ACHN (cell line): ENCODE measurements at regions not wholly inside any gene's neighbourhood (a gene's known extent, or its start where the extent isn't known, plus 50 kb on each side); places are given as distances from the start of the nearest gene placed in this dataset.
"Not testable (repeated sequence)": the region's sequence is repeated elsewhere in the genome, so short reads cannot be mapped to it uniquely, and the experiment has no call there.

Experiments
- DNase-seq: peaks from one replicate; pipeline ENCODE4 v3.0.0-alpha.2; 2015
- in situ Hi-C: cut with HindIII; loops from 2 replicates; pipeline ENCODE4 v1.10.0; 2017; ENCODE audit warnings: low sequenced_read_pairs, low pct_ligation_motif_present, low pct_unique_long_range_greater_than_20kb

DNA sequence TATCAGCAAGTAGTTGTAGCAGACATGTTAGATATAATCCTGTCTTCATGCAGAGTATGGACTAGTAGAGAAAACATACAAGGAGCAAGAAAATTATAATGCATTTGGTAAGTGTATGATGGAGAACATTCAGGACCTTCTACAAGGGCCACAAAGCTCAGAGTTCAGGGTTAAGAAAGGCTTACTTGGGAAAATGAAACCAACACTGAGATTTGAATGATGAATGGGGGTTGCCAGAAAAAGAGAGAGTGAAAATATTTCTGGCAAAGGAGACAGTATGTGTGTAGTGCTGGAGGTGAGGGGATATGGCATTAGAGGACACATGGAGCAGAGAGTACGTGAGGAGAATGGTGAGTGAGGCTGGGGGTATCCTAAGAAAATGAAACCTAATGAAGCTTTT, 169.8 kb upstream of the STK32A start:
- in situ Hi-C loops = no loop called here
- DNase-seq = no peak

DNA sequence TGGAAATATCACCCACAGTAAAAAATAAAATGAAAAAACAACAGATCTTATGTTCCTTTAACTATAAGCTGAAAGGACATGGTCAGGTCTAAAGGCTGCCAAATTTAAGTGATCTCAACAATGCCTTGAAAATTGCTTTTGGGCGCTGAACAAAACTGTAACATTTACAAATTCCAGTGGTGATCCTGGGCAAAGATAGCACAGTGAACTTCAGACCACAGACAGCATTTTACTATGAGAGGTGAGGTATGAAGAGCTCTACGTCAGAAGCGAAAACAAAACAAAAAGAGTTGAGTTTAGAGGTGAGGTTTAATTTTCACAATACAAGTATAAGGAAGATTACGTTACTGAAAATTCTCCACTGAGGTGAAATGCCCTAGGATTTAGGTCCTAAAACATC, 165.8 kb upstream of the STK32A start:
- in situ Hi-C loops = no loop called here
- no peak for DNase-seq

DNA sequence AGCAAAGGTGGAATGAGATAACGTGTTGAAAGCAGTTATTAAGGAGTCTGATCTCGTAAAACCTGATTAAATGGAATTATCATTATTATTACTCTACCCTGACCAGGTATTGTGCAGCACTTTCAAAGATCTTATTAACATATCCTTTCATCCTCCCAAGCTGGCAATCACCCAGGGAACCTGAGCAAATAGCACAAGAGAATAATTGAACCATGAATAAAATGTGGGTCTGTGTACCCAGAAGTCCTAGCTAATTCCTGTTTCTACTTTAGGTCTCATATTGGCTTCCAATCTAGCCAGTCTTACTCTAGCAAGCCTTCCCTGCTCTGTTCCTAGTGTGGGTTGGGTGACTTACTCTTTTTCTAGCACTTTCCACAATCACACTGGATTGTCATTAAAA, 162.2 kb upstream of the STK32A start:
- DNase-seq = no peak
- in situ Hi-C loops = no loop called here

DNA sequence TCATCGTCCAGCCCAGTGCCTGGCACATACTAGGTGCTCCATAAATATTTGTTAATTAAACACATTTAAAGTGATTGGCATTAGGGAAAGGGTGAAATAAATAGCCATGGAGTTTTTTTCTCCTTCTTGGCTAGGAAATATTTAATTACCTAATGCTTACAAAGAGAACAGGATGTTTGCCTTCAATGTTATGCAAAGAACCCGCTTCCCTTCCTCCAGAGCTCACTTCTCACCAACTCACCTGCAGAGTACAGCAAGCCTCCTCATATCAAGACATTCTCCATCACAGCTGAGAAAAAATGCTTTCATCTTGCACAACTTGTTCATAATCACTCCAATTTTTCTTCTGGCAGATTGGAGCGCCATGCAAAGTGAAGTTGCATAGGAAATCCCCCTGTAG, 161.7 kb upstream of the STK32A start:
- no peak for DNase-seq
- in situ Hi-C loops = no loop called here

DNA sequence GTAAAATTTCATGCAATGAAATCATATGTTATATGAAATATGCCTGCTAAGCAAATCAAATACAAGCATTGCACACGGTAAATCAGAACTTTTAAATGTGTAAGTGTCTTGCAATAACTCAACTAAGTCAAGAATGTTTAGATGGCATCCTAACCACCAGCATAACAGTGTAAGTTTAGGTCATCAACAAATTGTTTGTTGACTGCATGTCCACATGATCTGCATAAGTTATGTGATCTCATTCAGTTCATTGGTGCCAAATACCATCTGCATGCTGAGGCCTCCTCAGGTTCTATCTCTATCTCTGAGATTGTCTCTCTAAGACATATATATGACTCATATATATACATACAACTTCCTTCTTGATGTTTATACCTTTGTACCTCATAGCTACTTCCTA, 159.6 kb upstream of the STK32A start:
- in situ Hi-C loops = no loop called here

DNA sequence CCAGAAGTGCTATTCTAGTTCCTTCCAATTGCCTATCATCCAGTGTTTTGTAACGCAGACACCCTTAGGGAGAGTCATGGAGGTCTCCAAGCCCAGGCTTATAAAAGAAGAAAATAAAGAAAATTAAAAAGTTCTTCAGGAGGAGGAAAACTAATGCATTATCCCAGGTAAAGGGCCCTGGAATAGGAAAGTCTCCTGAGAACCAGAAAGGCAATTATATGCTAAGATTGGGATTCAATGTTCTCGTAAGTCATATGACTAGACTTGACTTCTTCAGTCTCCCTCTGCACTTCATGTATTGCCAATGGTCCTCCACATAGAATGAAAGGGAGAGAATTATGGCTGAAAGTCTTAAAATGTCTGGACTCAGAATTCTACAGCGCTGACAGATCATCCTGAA, 154.4 kb upstream of the STK32A start:
- no peak for DNase-seq
- in situ Hi-C loops = no loop called here

More for the DNA sequence above, 159.6 kb upstream of the STK32A start:
- no peak for DNase-seq

DNA sequence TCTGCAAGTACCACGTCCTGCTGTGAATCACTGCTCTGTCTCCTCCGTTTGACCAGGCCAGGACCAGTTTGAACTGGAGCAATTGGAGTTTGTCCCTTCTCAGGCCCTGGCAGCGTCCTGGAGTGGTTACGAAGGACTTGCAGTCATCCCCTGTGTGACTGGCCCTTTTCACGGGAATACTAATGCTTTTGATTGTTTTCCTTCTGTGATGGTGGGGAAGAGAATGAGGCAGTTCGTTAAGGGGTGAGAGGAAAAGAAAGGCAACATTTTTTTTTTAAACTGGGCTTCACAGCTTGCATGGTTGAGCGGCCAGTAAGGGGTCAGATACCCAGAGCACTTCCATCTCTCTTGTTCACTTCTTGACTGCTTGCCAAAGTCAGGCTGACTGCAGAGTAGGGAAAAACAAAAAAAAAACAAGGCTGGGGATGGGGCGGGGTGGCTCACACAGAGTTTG, 153.5 kb upstream of the STK32A start:
- no peak for DNase-seq
- in situ Hi-C loops = no loop called here

DNA sequence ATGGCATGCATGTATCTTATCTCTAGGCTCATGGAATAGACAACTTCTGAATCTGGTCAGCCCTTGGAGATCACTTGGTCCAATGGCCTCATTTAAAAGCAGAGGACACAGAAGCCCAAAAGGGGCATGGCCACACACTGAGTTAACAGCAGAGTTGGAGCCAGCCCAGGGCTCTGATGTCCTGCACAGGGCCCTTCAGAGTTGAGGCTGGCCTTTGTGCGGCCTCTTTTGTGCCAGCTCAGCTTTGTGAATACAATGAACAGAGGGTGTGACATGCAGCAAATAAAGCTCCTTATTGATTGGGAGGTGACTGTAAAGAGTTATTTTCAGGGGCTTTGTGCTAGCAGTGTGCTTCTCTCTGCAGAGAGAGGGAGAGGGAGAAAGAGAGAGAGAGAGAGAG, 150.1 kb upstream of the STK32A start:
- in situ Hi-C loops = no loop called here
- no peak for DNase-seq

DNA sequence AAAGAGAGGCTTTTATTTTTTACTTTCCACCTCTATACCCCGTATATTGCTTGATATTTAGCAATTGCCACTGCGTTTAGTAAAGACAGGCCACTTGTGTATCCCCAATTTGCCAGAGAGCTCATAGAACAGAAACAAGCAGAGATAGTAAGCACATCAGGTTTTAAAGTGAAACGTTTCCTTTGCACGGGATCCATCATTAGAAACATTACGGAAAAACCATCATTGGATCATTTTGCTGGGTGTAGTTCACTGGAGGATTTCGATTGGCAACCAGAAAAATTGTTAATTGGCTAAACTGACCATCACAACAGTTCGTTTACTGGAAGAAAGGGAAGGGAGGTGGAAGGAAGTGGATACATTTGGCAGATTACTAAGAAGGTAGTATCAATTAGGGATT, 149.4 kb upstream of the STK32A start:
- DNase-seq = no peak
- in situ Hi-C loops = no loop called here

DNA sequence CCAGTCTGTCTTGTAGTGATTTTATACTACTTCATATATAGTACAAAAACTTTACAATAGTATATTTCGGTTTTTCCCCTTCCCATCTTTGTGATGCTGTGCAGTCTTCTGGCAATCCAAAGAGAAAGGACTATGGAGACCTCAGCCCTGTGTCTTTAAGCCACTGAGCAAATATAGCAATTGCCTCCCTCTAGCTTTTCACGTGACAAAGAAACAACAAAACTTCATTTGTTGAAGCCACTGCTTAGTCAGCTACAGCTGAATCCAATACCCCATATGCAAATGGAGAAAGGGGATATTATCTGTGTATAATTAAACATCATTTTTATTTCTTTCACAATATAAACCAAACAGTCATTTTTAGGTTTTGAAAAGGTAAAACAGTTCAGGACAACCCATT, 142.8 kb upstream of the STK32A start:
- in situ Hi-C loops = no loop called here
- no peak for DNase-seq

DNA sequence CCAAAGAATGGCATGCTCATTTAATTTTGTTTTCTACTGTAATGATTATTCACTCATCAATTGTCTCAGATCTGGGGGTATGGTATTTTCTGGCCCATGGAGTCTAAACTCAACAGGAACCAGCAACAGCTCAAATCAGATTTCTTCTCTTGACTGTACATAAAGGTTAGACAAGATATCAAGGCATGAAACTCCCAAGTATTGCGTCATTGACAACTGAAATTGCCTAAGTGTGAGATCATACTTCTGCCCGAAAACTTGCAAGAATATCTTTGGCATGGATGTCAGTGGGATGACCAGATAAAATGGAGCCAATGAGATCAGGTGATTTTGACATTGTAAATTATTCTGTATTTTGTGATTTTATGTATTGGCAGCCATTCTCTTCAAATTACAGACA, 141.7 kb upstream of the STK32A start:
- DNase-seq = no peak
- in situ Hi-C loops = no loop called here

DNA sequence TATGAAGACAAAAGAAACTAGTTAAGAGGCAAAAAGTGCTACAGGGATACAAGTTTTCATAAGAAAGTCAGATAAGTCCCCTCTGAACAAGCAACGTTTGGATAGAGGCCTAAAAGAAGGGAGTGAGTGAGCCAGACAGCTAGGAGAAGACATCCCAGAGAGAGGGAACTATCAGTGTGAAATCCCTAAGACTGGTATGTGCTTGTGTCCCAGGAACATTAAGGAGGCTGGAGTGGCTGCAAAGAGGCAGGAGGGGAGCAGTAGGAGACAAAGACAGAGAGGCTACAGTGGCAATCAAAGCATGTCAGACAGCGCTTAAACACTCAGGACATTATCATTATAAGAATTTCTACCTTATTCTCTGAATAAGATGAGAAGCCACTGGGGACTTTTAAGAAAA, 139.1 kb upstream of the STK32A start:
- in situ Hi-C loops = no loop called here
- no peak for DNase-seq

DNA sequence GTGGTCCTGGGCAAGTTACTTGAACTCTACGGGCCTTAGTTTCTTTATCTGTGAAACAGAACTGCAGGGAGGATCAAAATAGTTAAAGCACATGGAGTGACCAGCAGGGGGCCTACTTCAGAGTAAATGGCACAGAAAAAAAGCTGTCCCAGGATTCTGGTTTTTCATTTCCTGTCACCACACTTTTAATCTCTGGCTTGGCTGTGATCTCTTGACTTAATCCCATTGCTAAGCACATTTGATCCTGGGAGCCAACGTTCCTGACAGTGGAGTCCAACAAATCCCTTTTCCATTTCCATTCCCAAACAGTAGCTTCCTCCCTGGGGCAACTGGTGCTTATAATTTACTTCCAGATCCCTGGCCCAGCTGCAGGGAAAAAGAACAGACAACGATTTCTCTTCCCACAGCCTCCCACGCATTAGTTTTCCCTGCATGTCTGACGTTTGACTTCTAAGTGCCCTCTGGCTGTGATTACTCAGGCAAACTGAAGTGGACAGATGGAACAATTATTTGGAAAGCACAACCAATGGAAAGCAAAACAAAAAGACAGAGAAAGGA, 136.5 kb upstream of the STK32A start:
- peak; percentile 52 for DNase-seq
- in situ Hi-C loops = no loop called here

DNA sequence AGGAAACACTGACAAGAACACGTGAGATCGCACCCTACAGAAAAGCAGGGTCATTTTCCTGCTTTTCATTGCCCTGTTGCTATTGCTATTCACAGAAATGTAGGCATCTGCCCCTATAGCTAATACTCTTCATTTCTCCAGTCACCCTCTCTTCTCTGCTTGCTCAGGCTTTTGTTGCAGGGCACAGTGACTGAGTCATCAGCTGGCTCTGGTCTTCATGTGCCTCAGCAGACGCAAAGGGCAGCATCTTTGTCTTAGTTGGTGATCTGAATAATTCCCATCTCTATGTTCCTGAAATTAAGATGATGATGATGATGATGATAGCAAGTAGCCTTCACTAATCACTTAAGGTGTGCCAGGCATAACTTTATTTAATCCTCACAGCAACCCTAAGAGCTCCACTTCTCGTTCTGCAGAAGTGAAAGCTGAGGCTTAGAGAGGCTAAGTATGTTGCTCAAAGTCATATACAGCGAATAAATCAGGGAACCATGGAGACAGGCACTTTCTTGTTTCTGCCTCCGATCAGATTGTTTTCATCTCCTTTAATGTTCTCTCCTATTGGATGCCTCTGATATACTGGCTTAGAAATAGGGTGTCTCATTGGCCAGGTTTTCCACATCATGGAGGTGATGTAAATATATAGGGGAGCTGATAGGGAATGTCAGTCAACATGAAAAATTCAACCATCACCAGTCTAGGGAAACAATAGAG, 133.0 kb upstream of the STK32A start:
- no peak for DNase-seq
- in situ Hi-C loops = no loop called here

DNA sequence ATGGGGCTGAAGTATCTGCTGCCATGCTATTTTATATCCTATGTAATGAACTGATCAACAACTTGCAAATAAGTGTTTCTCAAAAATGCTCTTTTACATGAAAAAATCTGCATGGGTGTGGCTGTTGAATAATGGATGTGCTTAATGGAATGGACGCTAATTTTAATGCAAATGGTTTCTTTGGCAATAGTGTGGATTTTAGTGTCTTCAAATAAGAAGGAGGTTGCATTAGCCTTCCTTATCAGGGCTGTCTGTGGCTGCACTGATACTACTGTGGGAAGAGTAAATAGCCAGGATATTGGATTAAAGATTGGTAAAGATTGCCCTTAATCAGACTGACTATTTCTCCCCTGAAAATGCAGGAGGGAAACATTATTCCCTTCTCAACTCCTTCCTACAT, 121.9 kb upstream of the STK32A start:
- in situ Hi-C loops = no loop called here
- no peak for DNase-seq

DNA sequence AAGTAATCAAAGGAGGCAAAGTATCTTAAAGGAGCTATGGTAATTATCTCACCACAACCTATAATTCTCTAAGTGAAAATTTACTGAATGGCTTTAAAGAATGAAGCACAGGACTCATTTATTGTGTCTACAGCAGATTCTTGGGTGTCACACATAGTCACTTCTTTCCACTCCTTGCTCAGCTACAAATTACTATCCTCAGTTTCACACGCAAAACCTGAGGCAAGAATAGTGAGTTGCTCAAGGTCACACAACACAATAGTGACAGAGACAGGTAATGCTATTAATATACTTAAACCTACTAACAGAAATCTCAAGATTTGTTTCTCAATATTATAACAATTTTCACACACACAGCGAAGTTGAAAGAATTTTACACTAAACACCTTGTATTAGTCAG, 120.9 kb upstream of the STK32A start:
- in situ Hi-C loops = no loop called here
- no peak for DNase-seq

DNA sequence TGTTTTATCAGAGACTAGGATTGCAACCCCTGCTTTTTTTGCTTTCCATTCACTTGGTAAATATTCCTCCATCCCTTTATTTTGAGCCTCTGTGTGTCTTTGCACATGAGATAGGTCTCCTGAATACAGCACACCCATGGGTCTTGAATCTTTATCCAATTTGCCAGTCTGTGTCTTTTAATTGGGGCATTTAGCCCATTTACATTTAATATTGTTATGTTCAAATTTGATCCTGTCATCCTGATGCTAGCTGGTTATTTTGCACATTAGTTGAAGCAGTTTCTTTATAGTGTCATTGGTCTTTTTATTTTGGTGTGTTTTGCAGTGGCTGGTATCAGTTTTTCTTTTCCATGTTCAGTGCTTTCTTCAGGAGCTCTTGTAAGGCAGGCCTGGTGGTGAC, 95.1 kb upstream of the STK32A start:
- in situ Hi-C loops, DNase-seq: not testable (repeated sequence)

DNA sequence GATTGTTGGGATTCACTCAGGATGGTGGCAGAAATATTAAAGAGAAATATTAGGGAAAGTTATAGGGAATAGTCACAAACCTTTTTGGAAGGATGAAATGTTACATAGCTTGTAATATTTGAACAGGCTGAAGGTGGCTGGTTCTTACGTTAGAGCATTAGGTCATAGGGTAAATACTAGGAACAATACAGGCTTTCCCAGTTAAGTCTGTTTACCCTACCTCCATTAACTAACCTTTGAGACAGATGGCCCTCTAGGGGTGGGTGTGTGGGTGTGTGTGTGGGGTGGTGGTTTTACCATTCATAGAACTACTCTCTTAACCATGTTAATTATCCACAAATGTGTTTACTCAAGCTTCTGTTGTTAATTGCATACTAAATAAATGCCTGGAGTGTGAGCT, 94.3 kb upstream of the STK32A start:
- no peak for DNase-seq
- in situ Hi-C loops = no loop called here

DNA sequence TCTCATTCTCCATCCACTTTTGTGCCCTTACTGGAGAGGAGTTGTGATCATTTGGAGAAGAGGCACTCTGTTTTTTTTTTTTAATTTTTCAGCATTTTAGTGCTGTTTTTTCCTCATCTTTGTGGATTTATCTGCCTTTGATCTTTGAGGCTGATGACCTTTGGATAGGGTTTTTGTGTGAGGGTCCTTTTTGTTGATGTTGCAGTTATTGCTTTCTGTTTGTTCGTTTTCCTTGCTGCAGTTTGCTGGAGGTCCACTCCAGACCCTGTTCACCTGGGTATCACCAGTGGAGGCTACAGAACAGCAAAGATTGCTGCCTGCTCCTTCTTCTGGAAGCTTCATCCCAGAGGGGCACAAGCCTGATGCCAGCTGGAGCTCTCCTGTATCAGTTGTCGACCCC, 93.2 kb upstream of the STK32A start:
- in situ Hi-C loops, DNase-seq: not testable (repeated sequence)

DNA sequence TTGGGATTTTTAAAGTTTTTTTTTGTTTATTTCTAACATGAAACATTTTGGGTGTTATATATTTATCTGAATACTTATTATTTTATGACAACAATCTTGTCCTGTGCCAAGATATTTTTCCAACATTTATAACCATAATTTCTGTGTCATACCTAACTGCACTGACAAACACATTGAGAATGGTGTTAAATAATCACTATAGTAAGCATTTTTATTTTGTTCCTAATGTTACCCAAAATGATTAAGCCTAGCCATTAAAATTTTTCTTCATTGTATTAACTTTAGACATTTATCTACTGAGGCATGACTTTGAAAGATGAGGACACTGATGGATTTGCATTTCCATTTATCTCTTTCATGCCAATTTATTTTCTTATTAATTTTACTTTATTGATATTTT, 91.6 kb upstream of the STK32A start:
- in situ Hi-C loops = no loop called here
- no peak for DNase-seq

DNA sequence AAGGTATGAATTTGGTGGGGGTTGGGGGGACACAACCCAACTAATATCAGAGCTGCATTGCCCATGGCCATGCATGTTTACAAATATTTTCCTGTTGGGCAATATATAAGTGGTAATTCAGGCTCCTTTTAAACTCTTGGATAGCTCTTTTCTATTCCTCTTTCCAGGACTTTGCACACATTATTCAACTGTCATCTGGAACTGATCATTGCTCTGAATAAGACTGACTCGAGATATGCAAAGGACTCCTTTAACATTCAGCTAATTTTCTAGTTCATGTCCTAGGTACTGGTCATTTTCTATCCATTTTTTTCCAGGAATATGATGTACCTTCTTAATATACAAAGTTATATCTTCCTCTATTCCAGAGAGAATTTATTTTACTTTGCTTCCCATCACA, 89.5 kb upstream of the STK32A start:
- in situ Hi-C loops = no loop called here
- DNase-seq = no peak
